ENCODE measurements at regions not wholly inside any gene's neighbourhood (a gene's known extent, or its start where the extent isn't known, plus 50 kb on each side); places are given as distances from the start of the nearest gene placed in this dataset.

DNA sequence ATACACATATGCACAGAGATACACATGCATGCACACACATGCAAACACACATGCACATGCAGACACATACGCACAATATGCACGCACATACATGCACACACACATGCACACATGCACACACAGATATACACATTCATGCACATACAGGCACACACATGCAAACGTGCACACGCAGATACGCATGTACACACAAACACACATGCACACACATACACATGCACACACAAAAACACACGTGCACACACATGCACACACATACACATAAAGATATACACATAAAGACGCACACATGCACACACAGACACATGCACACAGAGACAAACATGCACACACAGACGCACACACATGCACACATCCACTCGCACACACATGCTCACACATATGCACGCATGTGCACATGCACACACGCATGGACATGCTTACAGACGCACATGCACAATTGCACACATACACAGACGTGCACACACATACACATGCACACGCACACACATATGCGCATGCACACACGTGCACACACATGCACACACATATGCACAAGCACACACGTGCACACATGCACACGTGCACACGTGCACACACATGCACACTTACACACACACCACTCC lies 145.2 kb downstream of the ADRA2C start:
- TF ChIP-seq EGR1 (IDR thresholded peaks at IDR 0.05), result no peak
- no peak for TF ChIP-seq RAD21 (IDR thresholded peaks at IDR 0.05; ENCODE audit: low read depth)
- no peak for TF ChIP-seq EP300 (IDR thresholded peaks at IDR 0.05; ENCODE audit: borderline replicate concordance)
- TF ChIP-seq, protein P1, sequence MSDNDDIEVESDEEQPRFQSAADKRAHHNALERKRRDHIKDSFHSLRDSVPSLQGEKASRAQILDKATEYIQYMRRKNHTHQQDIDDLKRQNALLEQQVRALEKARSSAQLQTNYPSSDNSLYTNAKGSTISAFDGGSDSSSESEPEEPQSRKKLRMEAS (IDR thresholded peaks at IDR 0.05), result no peak
- TF ChIP-seq NFIC (IDR thresholded peaks at IDR 0.05), result no peak
- TF ChIP-seq YY1 (IDR thresholded peaks at IDR 0.05; ENCODE audit: low read depth), result no peak
- TF ChIP-seq CEBPB (IDR thresholded peaks at IDR 0.05), result no peak
- TF ChIP-seq TCF12 (IDR thresholded peaks at IDR 0.05; ENCODE audit: low read depth), result no peak
- TF ChIP-seq, protein P2, sequence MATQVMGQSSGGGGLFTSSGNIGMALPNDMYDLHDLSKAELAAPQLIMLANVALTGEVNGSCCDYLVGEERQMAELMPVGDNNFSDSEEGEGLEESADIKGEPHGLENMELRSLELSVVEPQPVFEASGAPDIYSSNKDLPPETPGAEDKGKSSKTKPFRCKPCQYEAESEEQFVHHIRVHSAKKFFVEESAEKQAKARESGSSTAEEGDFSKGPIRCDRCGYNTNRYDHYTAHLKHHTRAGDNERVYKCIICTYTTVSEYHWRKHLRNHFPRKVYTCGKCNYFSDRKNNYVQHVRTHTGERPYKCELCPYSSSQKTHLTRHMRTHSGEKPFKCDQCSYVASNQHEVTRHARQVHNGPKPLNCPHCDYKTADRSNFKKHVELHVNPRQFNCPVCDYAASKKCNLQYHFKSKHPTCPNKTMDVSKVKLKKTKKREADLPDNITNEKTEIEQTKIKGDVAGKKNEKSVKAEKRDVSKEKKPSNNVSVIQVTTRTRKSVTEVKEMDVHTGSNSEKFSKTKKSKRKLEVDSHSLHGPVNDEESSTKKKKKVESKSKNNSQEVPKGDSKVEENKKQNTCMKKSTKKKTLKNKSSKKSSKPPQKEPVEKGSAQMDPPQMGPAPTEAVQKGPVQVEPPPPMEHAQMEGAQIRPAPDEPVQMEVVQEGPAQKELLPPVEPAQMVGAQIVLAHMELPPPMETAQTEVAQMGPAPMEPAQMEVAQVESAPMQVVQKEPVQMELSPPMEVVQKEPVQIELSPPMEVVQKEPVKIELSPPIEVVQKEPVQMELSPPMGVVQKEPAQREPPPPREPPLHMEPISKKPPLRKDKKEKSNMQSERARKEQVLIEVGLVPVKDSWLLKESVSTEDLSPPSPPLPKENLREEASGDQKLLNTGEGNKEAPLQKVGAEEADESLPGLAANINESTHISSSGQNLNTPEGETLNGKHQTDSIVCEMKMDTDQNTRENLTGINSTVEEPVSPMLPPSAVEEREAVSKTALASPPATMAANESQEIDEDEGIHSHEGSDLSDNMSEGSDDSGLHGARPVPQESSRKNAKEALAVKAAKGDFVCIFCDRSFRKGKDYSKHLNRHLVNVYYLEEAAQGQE (IDR thresholded peaks at IDR 0.05; ENCODE audit: low read depth), result no peak
- TF ChIP-seq TAF1 (IDR thresholded peaks at IDR 0.05; ENCODE audit: low read depth), result no peak
- TF ChIP-seq, protein P3, sequence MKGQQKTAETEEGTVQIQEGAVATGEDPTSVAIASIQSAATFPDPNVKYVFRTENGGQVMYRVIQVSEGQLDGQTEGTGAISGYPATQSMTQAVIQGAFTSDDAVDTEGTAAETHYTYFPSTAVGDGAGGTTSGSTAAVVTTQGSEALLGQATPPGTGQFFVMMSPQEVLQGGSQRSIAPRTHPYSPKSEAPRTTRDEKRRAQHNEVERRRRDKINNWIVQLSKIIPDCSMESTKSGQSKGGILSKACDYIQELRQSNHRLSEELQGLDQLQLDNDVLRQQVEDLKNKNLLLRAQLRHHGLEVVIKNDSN (IDR thresholded peaks at IDR 0.05), result no peak
- no peak for TF ChIP-seq ZBTB7A (IDR thresholded peaks at IDR 0.05; ENCODE audit: low read depth)
- no peak for TF ChIP-seq CREB1 (IDR thresholded peaks at IDR 0.05; ENCODE audit: low read depth)
